HG03575 (cell line): ENCODE measurements at regions not wholly inside any gene's neighbourhood (a gene's known extent, or its start where the extent isn't known, plus 50 kb on each side); places are given as distances from the start of the nearest gene placed in this dataset.

Source experiments
- ATAC-seq: cut with Tn5 transposase; IDR thresholded peaks from one replicate; pipeline ENCODE4 v1.9.1; 2021; ENCODE audit not compliant: unreplicated experiment, insufficient number of reproducible peaks, low FRiP score; ENCODE audit errors: extremely low read depth

- ATAC-seq = no peak
Measured at GRCh38 chr4:62210486-62210885, 1010.4 kb downstream of the ADGRL3 start.

- no peak for ATAC-seq
Measured at GRCh38 chr4:62209757-62210485, 1009.8 kb downstream of the ADGRL3 start.

GRCh38 chr4:62208921-62209320 is 1008.8 kb downstream of the ADGRL3 start:
- ATAC-seq = no peak

DNA sequence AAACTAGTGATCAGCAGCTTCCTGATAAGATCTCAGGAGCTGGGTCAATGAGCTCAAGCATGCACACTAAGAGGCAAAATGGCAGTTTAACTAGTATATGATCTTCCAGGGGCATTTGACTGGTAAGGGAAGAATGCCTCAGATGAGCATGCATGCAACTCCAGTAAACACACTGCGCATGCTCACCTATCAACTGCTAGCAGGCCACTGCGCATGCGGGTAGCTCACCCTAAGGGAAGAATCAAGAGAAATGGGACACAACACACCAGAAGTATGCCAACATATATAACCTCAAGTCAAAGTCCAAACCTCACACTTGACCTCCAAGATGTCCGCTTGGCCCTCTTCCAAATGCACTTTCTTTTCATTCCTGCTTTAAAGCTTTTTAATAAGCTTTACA is 1004.0 kb downstream of the ADGRL3 start:
- no peak for ATAC-seq

- no peak for ATAC-seq
Measured at GRCh38 chr4:62199291-62199810, 999.2 kb downstream of the ADGRL3 start.

DNA sequence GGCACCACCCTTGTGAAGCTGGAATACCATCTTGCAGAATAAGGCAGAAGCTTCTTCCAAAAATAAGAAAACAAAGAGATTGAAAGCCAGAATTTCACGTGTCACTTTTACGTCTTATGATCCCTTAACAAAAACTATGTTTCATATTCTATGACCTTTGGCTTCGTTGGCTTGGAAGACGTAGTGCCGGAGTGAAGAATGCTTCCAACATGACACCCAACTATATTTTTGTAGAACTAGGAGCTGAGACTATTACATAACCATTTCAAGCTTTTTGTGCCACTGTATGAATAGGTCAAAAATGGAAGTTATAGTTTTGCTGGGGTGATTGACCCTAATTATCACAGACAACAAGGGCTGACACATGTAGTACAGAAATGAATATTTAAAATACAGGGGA is 996.2 kb downstream of the ADGRL3 start:
- no peak for ATAC-seq

DNA sequence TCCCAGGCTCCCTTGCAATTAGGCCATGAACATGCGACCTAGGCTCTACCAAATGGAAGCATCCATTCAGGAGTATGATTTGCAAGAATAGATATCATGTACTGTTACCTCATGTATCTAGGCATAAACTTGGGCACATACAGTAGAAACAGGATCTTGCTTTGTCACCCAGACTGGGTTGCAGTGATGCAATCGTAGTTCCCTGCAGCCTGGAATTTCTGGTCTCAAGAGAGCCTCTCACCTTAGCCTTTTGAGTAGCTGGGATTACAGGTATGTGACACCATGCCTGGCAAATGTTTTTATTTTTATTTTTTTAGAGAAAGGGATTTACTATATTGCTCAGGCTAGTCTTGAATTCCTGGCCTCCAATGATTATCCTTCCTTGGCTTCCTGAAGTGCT is 994.2 kb downstream of the ADGRL3 start:
- no peak for ATAC-seq

DNA sequence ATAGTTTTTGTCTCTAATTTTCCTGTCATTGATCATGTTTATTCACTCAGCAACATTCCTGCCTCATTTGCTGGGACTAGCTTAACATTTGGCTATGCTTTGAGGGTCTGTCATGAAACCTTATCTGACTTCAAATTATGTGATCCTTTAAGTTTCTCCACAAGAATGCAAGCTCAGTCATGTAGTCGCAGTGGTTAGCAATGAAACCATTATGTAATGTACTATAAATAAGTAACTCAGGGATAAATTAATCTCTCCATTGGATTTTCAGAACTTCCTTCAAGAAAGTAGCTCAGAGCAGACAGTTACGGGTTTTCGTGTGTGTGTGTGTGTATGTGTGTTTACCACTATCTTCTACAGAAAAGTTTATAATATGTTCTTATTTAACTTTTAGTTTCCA is 993.6 kb downstream of the ADGRL3 start:
- ATAC-seq = no peak

GRCh38 chr4:62191451-62192240 is 991.5 kb downstream of the ADGRL3 start:
- no peak for ATAC-seq

- no peak for ATAC-seq
Measured at GRCh38 chr4:62170235-62170634, 970.1 kb downstream of the ADGRL3 start.

DNA sequence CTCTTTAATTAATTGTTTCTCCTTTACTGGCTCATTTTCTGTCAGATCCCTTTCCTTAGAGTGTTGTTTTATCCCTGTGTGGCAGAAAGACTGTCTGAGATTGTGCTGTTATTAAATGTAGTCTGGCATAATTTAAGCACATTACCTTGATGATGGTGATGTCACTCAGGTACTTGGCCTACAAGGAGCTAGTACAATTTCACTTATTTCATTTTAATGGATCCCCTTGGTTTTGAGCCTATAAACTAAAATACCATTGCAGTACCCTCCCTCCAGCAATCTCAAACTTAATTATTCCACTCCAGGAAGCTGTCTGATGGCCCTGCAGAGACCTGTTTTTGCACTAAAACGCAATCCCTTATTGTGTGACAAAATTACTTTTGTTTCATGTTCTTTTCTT is 968.6 kb downstream of the ADGRL3 start:
- no peak for ATAC-seq

- no peak for ATAC-seq
Measured at GRCh38 chr4:62162606-62163005, 962.5 kb downstream of the ADGRL3 start.

- ATAC-seq = no peak
Measured at GRCh38 chr4:62161446-62161845, 961.3 kb downstream of the ADGRL3 start.

- ATAC-seq = no peak
Measured at GRCh38 chr4:62159876-62160275, 959.8 kb downstream of the ADGRL3 start.

DNA sequence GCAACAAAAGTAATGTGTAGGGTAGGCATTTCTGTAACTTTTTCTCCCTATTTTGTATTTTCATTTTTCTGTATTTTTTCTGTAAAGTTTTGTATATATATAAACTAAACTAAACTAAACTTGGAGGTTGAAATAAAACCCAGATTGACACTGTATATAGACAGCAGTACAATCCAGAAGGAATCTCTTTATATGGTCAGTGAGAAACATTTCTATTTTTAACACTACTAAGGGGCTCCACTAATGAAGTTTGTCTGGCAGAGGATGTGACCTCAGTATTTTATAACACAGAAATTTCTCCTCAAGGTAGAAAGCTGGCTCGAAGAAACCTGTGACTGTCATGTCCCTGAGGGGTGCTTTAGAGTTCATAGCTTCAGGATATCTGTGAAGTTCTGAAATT is 959.2 kb downstream of the ADGRL3 start:
- no peak for ATAC-seq

- ATAC-seq = no peak
Measured at GRCh38 chr4:62156205-62156604, 956.1 kb downstream of the ADGRL3 start.

- no peak for ATAC-seq
Measured at GRCh38 chr4:62145276-62145675, 945.1 kb downstream of the ADGRL3 start.

DNA sequence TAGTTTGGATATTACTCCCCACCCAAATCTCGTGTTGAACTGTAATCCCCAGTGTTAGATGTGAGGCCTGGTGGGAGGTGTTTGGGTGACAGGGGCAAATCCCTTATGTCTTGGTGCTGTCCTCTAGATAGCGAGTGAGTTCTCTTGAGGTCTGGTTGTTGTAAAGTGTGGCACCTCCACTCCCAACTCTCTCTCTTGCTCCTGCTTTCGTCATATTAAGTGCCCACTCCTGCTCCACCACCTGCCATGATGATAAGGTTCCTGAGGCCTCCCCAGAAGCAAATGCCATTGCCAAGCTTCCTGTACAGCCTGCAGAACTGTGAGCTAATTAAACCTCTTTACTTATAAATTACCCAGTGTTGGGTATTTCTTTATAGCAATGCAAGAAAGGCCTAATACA is 944.3 kb downstream of the ADGRL3 start:
- no peak for ATAC-seq

DNA sequence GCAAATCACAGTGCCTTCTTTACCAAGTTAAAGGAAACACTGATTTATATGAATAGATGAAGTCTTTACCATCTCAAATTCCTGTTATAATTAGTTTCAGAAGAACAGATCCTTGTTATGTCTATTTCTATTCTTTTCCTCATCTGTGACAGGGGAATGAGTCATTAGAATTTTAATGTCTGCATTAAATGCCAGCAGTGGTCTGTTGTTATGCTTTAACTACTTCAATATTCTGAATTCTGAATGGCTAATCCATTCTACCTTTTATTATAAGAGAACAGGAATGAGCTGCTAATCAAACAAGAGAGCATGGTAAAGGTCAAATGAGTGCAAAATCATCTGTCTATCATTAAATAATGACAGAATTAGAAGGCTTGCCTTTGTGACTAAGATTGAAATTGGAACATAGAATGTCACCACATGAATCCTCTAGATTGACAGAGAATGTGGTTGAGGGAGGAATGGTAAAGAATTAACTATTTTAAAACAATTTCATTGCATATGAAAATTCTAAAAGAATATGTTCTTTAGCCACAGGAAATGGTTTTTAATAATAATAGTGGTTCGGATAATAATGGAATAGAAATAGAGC is 935.5 kb downstream of the ADGRL3 start:
- ATAC-seq = no peak

DNA sequence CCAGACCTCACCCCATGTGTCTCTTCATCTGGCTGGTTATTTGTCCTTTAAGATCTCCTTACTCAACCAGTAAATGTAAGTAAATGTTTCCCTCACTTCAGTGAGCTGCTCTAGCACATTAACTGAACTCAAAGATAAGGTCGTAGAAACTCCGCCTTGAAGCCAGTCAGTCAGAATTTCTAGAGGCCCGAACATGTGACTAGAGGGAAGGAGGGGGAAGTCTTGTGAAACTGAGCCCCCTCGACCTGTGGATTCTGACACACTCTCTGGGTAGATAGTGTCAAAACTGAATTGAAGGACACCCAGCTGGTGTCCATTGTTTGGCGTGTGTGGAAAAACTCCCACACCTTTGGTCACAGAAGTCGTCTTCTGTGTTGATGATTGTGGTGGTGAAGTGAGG is 933.9 kb downstream of the ADGRL3 start:
- ATAC-seq = no peak
